IMR-90 (cell line): ENCODE measurements at regions not wholly inside any gene's neighbourhood (a gene's known extent, or its start where the extent isn't known, plus 50 kb on each side); places are given as distances from the start of the nearest gene placed in this dataset.

Source experiments
- ATAC-seq: fragments of 200-7000 bp; cut with Tn5 transposase; 2 replicates; pipeline ENCODE4 v1.9.1; 2020; ENCODE audit warnings: low read depth, mild to moderate bottlenecking, moderate library complexity
- BruUV-seq: library from RNA; stranded (reverse); fragments of 400-500 nt; replicated peaks from 2 replicates; lab custom pipeline; 2021; lab: Mats Ljungman, UMichigan
- CTCF ChIA-PET: fragments of 300-600 bp; formaldehyde crosslinking; extraction: SDS; loops from one replicate; lab custom pipeline; 2021; ENCODE audit warnings: antibody characterized with exemption; lab: Yijun Ruan, JAX
- POLR2A ChIA-PET: fragments of 300-600 bp; sonication (Branson Sonifier 250); formaldehyde crosslinking; loops from one replicate; lab custom pipeline; 2022; ENCODE audit warnings: antibody characterized with exemption; ENCODE audit not compliant: unreplicated experiment; lab: Charles Lee
- DNase-seq: peaks from one replicate; pipeline ENCODE4 v3.0.0; 2013
- H2AFZ ChIP-seq: replicated peaks from 2 replicates; pipeline ENCODE3; 2013; ENCODE audit warnings: low read length, mild to moderate bottlenecking; ENCODE audit not compliant: poor library complexity
- H2AK5ac ChIP-seq: 2 replicates; pipeline ENCODE4 v1.6.1; 2013; ENCODE audit warnings: low read depth, low read length, inconsistent platforms
- H2AK9ac ChIP-seq: replicated peaks from 2 replicates; pipeline ENCODE3; 2013; ENCODE audit warnings: mild to moderate bottlenecking, low read depth, low read length, moderate library complexity; ENCODE audit not compliant: poor library complexity
- H2BK120ac ChIP-seq: 2 replicates; pipeline ENCODE4 v1.6.1; 2013; ENCODE audit warnings: low read depth, low read length, inconsistent platforms
- H2BK15ac ChIP-seq: 3 replicates; pipeline ENCODE4 v1.6.1; 2013; ENCODE audit warnings: low read depth, low read length, inconsistent platforms
- H2BK20ac ChIP-seq: 2 replicates; pipeline ENCODE4 v1.6.1; 2013; ENCODE audit warnings: low read depth, mild to moderate bottlenecking, inconsistent platforms, low read length, moderate library complexity
- H2BK5ac ChIP-seq: 2 replicates; pipeline ENCODE4 v1.6.1; 2013; ENCODE audit warnings: mild to moderate bottlenecking, low read depth, low read length, inconsistent platforms; ENCODE audit not compliant: poor library complexity, severe bottlenecking
- H3K14ac ChIP-seq: replicated peaks from 2 replicates; pipeline ENCODE4 v1.6.1; 2013; ENCODE audit warnings: low read depth, low read length, inconsistent platforms
- H3K18ac ChIP-seq: 2 replicates; pipeline ENCODE4 v1.6.1; 2013; ENCODE audit warnings: low read depth, low read length, control low read depth
- H3K23ac ChIP-seq: 2 replicates; pipeline ENCODE4 v1.6.1; 2013; ENCODE audit warnings: low read depth, low read length, inconsistent platforms
- H3K27ac ChIP-seq: 2 replicates; pipeline ENCODE4 v1.5.1; 2013; ENCODE audit warnings: mild to moderate bottlenecking, control low read depth, low read length; ENCODE audit not compliant: insufficient read depth
- H3K27me3 ChIP-seq: 2 replicates; pipeline ENCODE4 v1.6.1; 2013; ENCODE audit warnings: low read length; ENCODE audit not compliant: control insufficient read depth, insufficient read depth
- H3K36me3 ChIP-seq: 2 replicates; pipeline ENCODE4 v1.6.1; 2013; ENCODE audit warnings: low read length, mixed read lengths; ENCODE audit not compliant: control insufficient read depth, insufficient read depth
- H3K4ac ChIP-seq: 2 replicates; pipeline ENCODE4 v1.6.1; 2013; ENCODE audit warnings: low read depth, low read length, inconsistent platforms
- H3K4me1 ChIP-seq: 2 replicates; pipeline ENCODE4 v1.6.1; 2013; ENCODE audit warnings: low read length, mixed read lengths; ENCODE audit not compliant: control insufficient read depth, insufficient read depth
- H3K4me2 ChIP-seq: 2 replicates; pipeline ENCODE4 v1.6.1; 2013; ENCODE audit warnings: low read depth, mild to moderate bottlenecking, control low read depth, low read length, moderate library complexity
- H3K4me3 ChIP-seq: 2 replicates; pipeline ENCODE4 v1.5.1; 2013; ENCODE audit warnings: low read depth, mild to moderate bottlenecking, control low read depth, low read length, moderate library complexity; ENCODE audit not compliant: insufficient read depth
- H3K56ac ChIP-seq: 2 replicates; pipeline ENCODE4 v1.6.1; 2013; ENCODE audit warnings: low read length, inconsistent platforms; ENCODE audit not compliant: insufficient read depth; ENCODE audit errors: extremely low read depth
- H3K79me1 ChIP-seq, 2 experiments: 2 replicates each; pipeline ENCODE4 v1.6.1; 2013; ENCODE audit warnings: low read length in 2 of 2, inconsistent platforms in 1 of 2, low read depth in 1 of 2
- H3K9ac ChIP-seq: 2 replicates; pipeline ENCODE4 v1.6.1; 2013; ENCODE audit warnings: low read depth, low read length, control low read depth
- H3K9me1 ChIP-seq: 2 replicates; pipeline ENCODE4 v1.6.1; 2013; ENCODE audit warnings: low read length, inconsistent platforms; ENCODE audit not compliant: insufficient read depth
- H3K9me3 ChIP-seq: 2 replicates; pipeline ENCODE4 v1.6.1; 2013; ENCODE audit warnings: low read length; ENCODE audit not compliant: control insufficient read depth, insufficient read depth
- H4K20me1 ChIP-seq: 2 replicates; pipeline ENCODE4 v1.6.1; 2013; ENCODE audit warnings: low read length, inconsistent platforms; ENCODE audit not compliant: insufficient read depth
- H4K5ac ChIP-seq: 2 replicates; pipeline ENCODE4 v1.6.1; 2013; ENCODE audit warnings: mild to moderate bottlenecking, low read depth, low read length, control low read depth
- H4K8ac ChIP-seq, 2 experiments: 2 replicates each; pipeline ENCODE4 v1.6.1; 2013; ENCODE audit warnings: low read depth in 2 of 2, low read length in 2 of 2, control low read depth in 1 of 2, inconsistent platforms in 1 of 2
- H4K91ac ChIP-seq: 2 replicates; pipeline ENCODE4 v1.6.1; 2013; ENCODE audit warnings: low read depth, low read length, inconsistent platforms; ENCODE audit not compliant: insufficient read depth
- BHLHE40 ChIP-seq: fragments of 150-350 bp; IDR thresholded peaks from 2 replicates; pipeline ENCODE4 v1.6.1; 2016; ENCODE audit warnings: mild to moderate bottlenecking, low read depth, low read length
- CEBPB ChIP-seq: IDR thresholded peaks from 2 replicates; pipeline ENCODE4 v1.6.1; 2012; ENCODE audit warnings: low read depth, low read length, improper control_type of control experiment
- CHD1 ChIP-seq: IDR thresholded peaks from 2 replicates; pipeline ENCODE4 v1.6.1; 2012; ENCODE audit warnings: low read depth, low read length, improper control_type of control experiment
- CTCF ChIP-seq: conservative IDR thresholded peaks from 2 replicates; pipeline ENCODE4 v1.5.1; 2012; ENCODE audit warnings: mild to moderate bottlenecking, low read depth, low read length, improper control_type of control experiment
- ELK1 ChIP-seq: fragments of 150-350 bp; IDR thresholded peaks from 2 replicates; pipeline ENCODE4 v1.6.1; 2016; ENCODE audit warnings: low read depth, mild to moderate bottlenecking, low read length, moderate library complexity, borderline replicate concordance
- FOS ChIP-seq: fragments of 150-350 bp; IDR thresholded peaks from 2 replicates; pipeline ENCODE4 v1.6.1; 2016; ENCODE audit warnings: low read depth, low read length
- MAFK ChIP-seq: IDR thresholded peaks from 2 replicates; pipeline ENCODE4 v1.6.1; 2012; ENCODE audit warnings: low read depth, low read length, improper control_type of control experiment
- MAZ ChIP-seq: IDR thresholded peaks from 2 replicates; pipeline ENCODE4 v1.6.1; 2012; ENCODE audit warnings: low read depth, mild to moderate bottlenecking, low read length, improper control_type of control experiment, moderate library complexity, borderline replicate concordance
- MXI1 ChIP-seq: IDR thresholded peaks from 2 replicates; pipeline ENCODE4 v1.6.1; 2012; ENCODE audit warnings: low read depth, mild to moderate bottlenecking, low read length, moderate library complexity, borderline replicate concordance
- NFE2L2 ChIP-seq: fragments of 150-350 bp; IDR thresholded peaks from 2 replicates; pipeline ENCODE4 v1.6.1; 2016; ENCODE audit warnings: low read depth, mild to moderate bottlenecking, low read length
- POLR2A ChIP-seq: IDR thresholded peaks from 2 replicates; pipeline ENCODE4 v1.6.1; 2012; ENCODE audit warnings: mild to moderate bottlenecking, low read depth, low read length
- RAD21 ChIP-seq: IDR thresholded peaks from 2 replicates; pipeline ENCODE4 v1.6.1; 2012; ENCODE audit warnings: low read length, improper control_type of control experiment
- RFX5 ChIP-seq: IDR thresholded peaks from 2 replicates; pipeline ENCODE4 v1.8.0; 2012; ENCODE audit warnings: low read depth, mild to moderate bottlenecking, low read length, moderate library complexity
- SMC3 ChIP-seq: fragments of 150-350 bp; IDR thresholded peaks from 2 replicates; pipeline ENCODE4 v1.6.1; 2016; ENCODE audit warnings: low read depth, mild to moderate bottlenecking, antibody characterized with exemption, low read length, moderate library complexity
- USF2 ChIP-seq: fragments of 150-350 bp; IDR thresholded peaks from 2 replicates; pipeline ENCODE4 v1.6.1; 2017; ENCODE audit warnings: mild to moderate bottlenecking, antibody characterized with exemption, low read length, low read depth
- WGBS, 2 experiments: methylation state at CpG; one replicate each; pipeline versions ENCODE4 v1.1.5 to v1.1.7; 2013; ENCODE audit warnings: missing lambda C conversion rate in 2 of 2; ENCODE audit not compliant: insufficient read length in 1 of 2; ENCODE audit errors: extremely low coverage in 2 of 2; 5-methylcytosine and 5-hydroxymethylcytosine counted together
- dilution Hi-C: fragments of 300-500 bp; cut with HindIII; formaldehyde crosslinking; loops from one replicate; pipeline ENCODE4 v1.14.3; 2018; ENCODE audit warnings: low sequenced_read_pairs; ENCODE audit not compliant: unreplicated experiment
- in situ Hi-C: fragments of 300-500 bp; cut with MboI; formaldehyde crosslinking; loops from 3 replicates; pipeline ENCODE4 v1.14.3; 2019; ENCODE audit warnings: low sequenced_read_pairs, inconsistent platforms, mixed read lengths
- intact Hi-C: fragments of 100-400 bp; cut with micrococcal nuclease; formaldehyde crosslinking; loops from 2 replicates; pipeline ENCODE4 v1.10.0; 2022

- H3K4me2 ChIP-seq = no peak overlapping the region
- BruUV-seq = no TSS peak
- in situ Hi-C loops (loop anchor here (25.0 kb wide), 3 partner anchors 1077 to 1802 kb away; no protein-coding TSS in a partner anchor), dilution Hi-C loops (no loop called here), intact Hi-C loops (no loop called here)
- H4K91ac ChIP-seq = no peak overlapping the region
- H2AK9ac ChIP-seq = no peak overlapping the region
- no peaks in the 10 kb centered on the region for H3K4me1 ChIP-seq
- no peak overlapping the region for H3K4me3 ChIP-seq
- H3K9ac ChIP-seq = no peak overlapping the region
- H3K9me1 ChIP-seq = no peaks in the 10 kb centered on the region
- no peaks in the 10 kb centered on the region for H3K79me1 ChIP-seq
- H2BK15ac ChIP-seq = no peak overlapping the region
- ChIA-PET POLR2A (no interaction called here), CTCF (no interaction called here)
- no peak overlapping the region for H2AFZ ChIP-seq
- no peaks in the 10 kb centered on the region for H3K9me3 ChIP-seq
- H3K56ac ChIP-seq = no peak overlapping the region
- H4K5ac ChIP-seq = no peak overlapping the region
- no CpG with 5 or more reads among the region's 2 CpGs for WGBS, 2 experiments
- H3K18ac ChIP-seq = no peak overlapping the region
- no peak overlapping the region for H4K8ac ChIP-seq
- H3K27me3 ChIP-seq = peaks cover 3% of the 10 kb centered on the region; the same call in 1 of the 2 replicates
- H3K27ac ChIP-seq = no peak overlapping the region
- H2BK120ac ChIP-seq = no peak overlapping the region
- H2AK5ac ChIP-seq = no peak overlapping the region
- H3K23ac ChIP-seq = no peak overlapping the region
- no peak for ATAC-seq
- H2BK5ac ChIP-seq = no peak overlapping the region
- DNase-seq = no peak
- no peak overlapping the region for H2BK20ac ChIP-seq
- no peaks in the 10 kb centered on the region for H4K20me1 ChIP-seq
- no peak for TF ChIP-seq MAFK
- TF ChIP-seq CTCF = no peak
- TF ChIP-seq MAZ = no peak
- no peak for TF ChIP-seq USF2
- no peak for TF ChIP-seq FOS
- no peak for TF ChIP-seq SMC3
- TF ChIP-seq ELK1 = no peak
- no peak for TF ChIP-seq NFE2L2
- TF ChIP-seq RAD21 = no peak
- TF ChIP-seq CHD1 = no peak
- no peak for TF ChIP-seq CEBPB
- no peak for TF ChIP-seq MXI1
- TF ChIP-seq POLR2A = no peak
- no peak for TF ChIP-seq BHLHE40
- TF ChIP-seq RFX5 = no peak
- H3K4ac ChIP-seq = no peak overlapping the region
- no peaks in the 10 kb centered on the region for H3K36me3 ChIP-seq
- H3K14ac ChIP-seq = no peak overlapping the region
Measured at GRCh38 chr12:98389593-98389992, 125.8 kb upstream of the TMPO start.
